Smooth muscle cell (in vitro differentiated cells): ENCODE measurements at regions not wholly inside any gene's neighbourhood (a gene's known extent, or its start where the extent isn't known, plus 50 kb on each side); places are given as distances from the start of the nearest gene placed in this dataset.

Source experiments
- DNase-seq: peaks from one replicate; lab custom pipeline; 2025; ENCODE audit not compliant: unreplicated experiment; lab: John Stamatoyannopoulos, UW
- H2AFZ ChIP-seq: fragments of 200-600 bp; sonication (generic); 2 replicates; pipeline ENCODE4 v1.6.0; 2016; ENCODE audit warnings: antibody characterized with exemption, low read depth, mild to moderate bottlenecking
- H3F3A ChIP-seq: fragments of 200-600 bp; sonication (generic); 2 replicates; pipeline ENCODE4 v1.6.0; 2017; ENCODE audit warnings: antibody characterized with exemption, low read depth
- H3K27ac ChIP-seq: fragments of 200-600 bp; sonication (generic); 2 replicates; pipeline ENCODE4 v1.5.1; 2016; ENCODE audit warnings: low read depth, mild to moderate bottlenecking
- H3K27me3 ChIP-seq: fragments of 200-600 bp; sonication (generic); 2 replicates; pipeline ENCODE4 v1.6.1; 2016; ENCODE audit warnings: low read depth, mild to moderate bottlenecking
- H3K36me3 ChIP-seq: fragments of 200-600 bp; sonication (generic); 2 replicates; pipeline ENCODE4 v1.5.1; 2016; ENCODE audit warnings: low read depth
- H3K4me1 ChIP-seq: fragments of 200-600 bp; sonication (generic); 2 replicates; pipeline ENCODE4 v1.5.1; 2016; ENCODE audit warnings: low read depth
- H3K4me2 ChIP-seq: fragments of 200-600 bp; sonication (generic); 2 replicates; pipeline ENCODE4 v1.6.0; 2016; ENCODE audit warnings: mild to moderate bottlenecking
- H3K4me3 ChIP-seq: fragments of 200-600 bp; sonication (generic); 2 replicates; pipeline ENCODE4 v1.5.1; 2016; ENCODE audit warnings: mild to moderate bottlenecking
- H3K79me2 ChIP-seq: fragments of 200-600 bp; sonication (generic); 2 replicates; pipeline ENCODE4 v1.6.0; 2016; ENCODE audit warnings: low read depth, mild to moderate bottlenecking
- H3K9ac ChIP-seq: fragments of 200-600 bp; sonication (generic); 2 replicates; pipeline ENCODE4 v1.6.0; 2016; ENCODE audit warnings: low read depth
- H3K9me3 ChIP-seq: fragments of 200-600 bp; sonication (generic); replicated peaks from 2 replicates; pipeline ENCODE4 v1.5.1; 2016; ENCODE audit warnings: low read depth
- H4K20me1 ChIP-seq: fragments of 200-600 bp; sonication (generic); 2 replicates; pipeline ENCODE4 v1.6.0; 2016; ENCODE audit warnings: low read depth
- CTCF ChIP-seq: fragments of 200-600 bp; sonication (generic); IDR thresholded peaks from 2 replicates; pipeline ENCODE4 v1.5.1; 2017; ENCODE audit warnings: borderline replicate concordance, mild to moderate bottlenecking, antibody characterized with exemption; ENCODE audit not compliant: insufficient read depth, poor library complexity, severe bottlenecking
- WGBS: methylation state at CpG from one replicate; pipeline ENCODE4 v1.1.7; 2016; ENCODE audit warnings: low lambda C conversion rate; 5-methylcytosine and 5-hydroxymethylcytosine counted together

GRCh38 chr18:76179257-76179656 lies 315.8 kb downstream of the ZNF516 start:
- H3K79me2 ChIP-seq: no peaks in the 10 kb centered on the region
- 80% methylated on average over 2 of the region's 2 CpGs for WGBS

GRCh38 chr18:76177160-76177559 lies 317.9 kb downstream of the ZNF516 start:
- H3K79me2 ChIP-seq: no peaks in the 10 kb centered on the region
- H3K4me3 ChIP-seq: no peak overlapping the region
- WGBS: 91% methylated on average over 1 of the region's 1 CpG
- no peaks in the 10 kb centered on the region for H3F3A ChIP-seq
- no peak for DNase-seq
- H3K9me3 ChIP-seq: no peaks in the 10 kb centered on the region
- H3K9ac ChIP-seq: no peak overlapping the region
- no peak overlapping the region for H3K27ac ChIP-seq
- no peaks in the 10 kb centered on the region for H3K4me1 ChIP-seq
- no peak for TF ChIP-seq CTCF
- H3K27me3 ChIP-seq: no peaks in the 10 kb centered on the region
- no peaks in the 10 kb centered on the region for H3K36me3 ChIP-seq
- H2AFZ ChIP-seq: no peak overlapping the region
- no peak overlapping the region for H3K4me2 ChIP-seq
- H4K20me1 ChIP-seq: no peaks in the 10 kb centered on the region

More at GRCh38 chr18:76179257-76179656, 315.8 kb downstream of the ZNF516 start:
- no peaks in the 10 kb centered on the region for H3K9me3 ChIP-seq
- no peak overlapping the region for H3K4me3 ChIP-seq
- TF ChIP-seq CTCF: no peak
- H3K27me3 ChIP-seq: no peaks in the 10 kb centered on the region
- H3K27ac ChIP-seq: no peak overlapping the region
- H3K4me1 ChIP-seq: no peaks in the 10 kb centered on the region
- no peak overlapping the region for H3K9ac ChIP-seq
- no peak for DNase-seq
- H2AFZ ChIP-seq: peak overlapping the region; percentile 58
- no peaks in the 10 kb centered on the region for H3K36me3 ChIP-seq
- H4K20me1 ChIP-seq: no peaks in the 10 kb centered on the region
- H3F3A ChIP-seq: no peaks in the 10 kb centered on the region
- H3K4me2 ChIP-seq: no peak overlapping the region

GRCh38 chr18:76174451-76174850 lies 320.6 kb downstream of the ZNF516 start:
- DNase-seq: no peak
- no peaks in the 10 kb centered on the region for H3K36me3 ChIP-seq
- no peak overlapping the region for H3K27ac ChIP-seq
- no peak overlapping the region for H2AFZ ChIP-seq
- no peak for TF ChIP-seq CTCF
- H3K79me2 ChIP-seq: no peaks in the 10 kb centered on the region
- no peaks in the 10 kb centered on the region for H4K20me1 ChIP-seq
- no peaks in the 10 kb centered on the region for H3F3A ChIP-seq
- H3K4me3 ChIP-seq: no peak overlapping the region
- 47% methylated on average over 2 of the region's 2 CpGs for WGBS
- no peaks in the 10 kb centered on the region for H3K27me3 ChIP-seq
- no peaks in the 10 kb centered on the region for H3K9me3 ChIP-seq
- no peak overlapping the region for H3K9ac ChIP-seq
- H3K4me2 ChIP-seq: no peak overlapping the region
- no peaks in the 10 kb centered on the region for H3K4me1 ChIP-seq

- no peaks in the 10 kb centered on the region for H3K9me3 ChIP-seq
- H3K79me2 ChIP-seq: no peaks in the 10 kb centered on the region
- H3K9ac ChIP-seq: no peak overlapping the region
- H3F3A ChIP-seq: no peaks in the 10 kb centered on the region
- H3K27me3 ChIP-seq: no peaks in the 10 kb centered on the region
- no peak overlapping the region for H2AFZ ChIP-seq
- no peaks in the 10 kb centered on the region for H4K20me1 ChIP-seq
- no peak for TF ChIP-seq CTCF
- 89% methylated on average over 6 of the region's 6 CpGs for WGBS
- H3K4me1 ChIP-seq: no peaks in the 10 kb centered on the region
- no peaks in the 10 kb centered on the region for H3K36me3 ChIP-seq
- H3K4me2 ChIP-seq: no peak overlapping the region
- no peak overlapping the region for H3K27ac ChIP-seq
- no peak for DNase-seq
- H3K4me3 ChIP-seq: no peak overlapping the region
These were observed 325.3 kb downstream of the ZNF516 start for GRCh38 chr18:76169733-76170132.
